ENCODE measurements at regions not wholly inside any gene's neighbourhood (a gene's known extent, or its start where the extent isn't known, plus 50 kb on each side); places are given as distances from the start of the nearest gene placed in this dataset.

- no peak for DNase-seq (ENCODE audit: low read depth)
- no peak for TF ChIP-seq CTCF (conservative IDR thresholded peaks at IDR 0.05; ENCODE audit: low read depth, low read length)
- no peak overlapping the region for H3K4me3 ChIP-seq (ENCODE audit: low read depth, low read length)
These were observed 397.6 kb upstream of the HS6ST1 start for GRCh38 chr2:128716299-128716721.

DNA sequence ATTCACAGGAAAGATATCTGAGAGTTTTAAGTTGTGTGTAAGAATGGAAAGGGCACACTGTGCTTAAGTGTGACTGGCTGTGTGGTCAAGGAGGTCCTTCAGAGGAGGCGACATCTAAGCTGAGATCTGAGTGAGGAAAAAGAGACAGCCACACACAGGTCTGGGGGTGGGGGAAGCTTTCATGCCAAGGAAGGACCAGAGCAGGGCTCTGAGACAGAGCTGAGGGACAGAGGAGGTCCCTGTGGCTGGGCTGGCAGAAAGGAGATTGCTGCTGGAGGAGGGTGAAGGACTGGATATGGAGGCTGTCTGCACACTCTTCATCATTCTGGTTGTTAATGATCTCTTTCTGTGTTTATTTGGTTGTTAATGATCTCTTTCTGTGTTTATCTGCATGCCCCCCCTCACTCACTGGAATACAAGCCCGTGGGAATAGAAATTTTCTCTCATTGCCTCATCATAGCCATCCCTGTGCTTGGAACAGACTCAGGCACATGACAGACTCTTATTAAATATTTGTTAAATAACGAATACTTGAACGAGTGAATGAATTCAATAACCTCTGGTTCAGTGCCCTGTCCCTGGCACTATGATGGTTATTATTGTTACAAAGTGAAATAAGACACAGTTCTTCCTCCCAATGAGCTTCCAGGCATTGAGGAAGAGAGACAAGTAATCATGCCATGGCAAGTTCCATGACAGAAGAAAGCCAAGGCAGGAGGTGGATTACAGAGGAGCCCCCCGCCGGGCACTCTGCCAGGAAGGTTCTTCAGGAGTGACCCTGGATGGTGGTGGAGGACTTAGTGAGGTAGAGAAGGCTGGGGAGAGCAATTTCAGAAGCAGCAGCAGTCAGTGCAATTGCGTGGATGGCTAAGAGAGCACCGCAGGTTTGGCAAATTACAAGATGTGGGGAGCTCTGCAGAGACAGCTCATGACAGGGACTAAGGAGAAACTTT, 399.4 kb upstream of the HS6ST1 start:
- DNase-seq (ENCODE audit: low read depth) = no peak
- no peak overlapping the region for H3K4me3 ChIP-seq (ENCODE audit: low read depth, low read length)
- no peak for TF ChIP-seq CTCF (conservative IDR thresholded peaks at IDR 0.05; ENCODE audit: low read depth, low read length)

DNA sequence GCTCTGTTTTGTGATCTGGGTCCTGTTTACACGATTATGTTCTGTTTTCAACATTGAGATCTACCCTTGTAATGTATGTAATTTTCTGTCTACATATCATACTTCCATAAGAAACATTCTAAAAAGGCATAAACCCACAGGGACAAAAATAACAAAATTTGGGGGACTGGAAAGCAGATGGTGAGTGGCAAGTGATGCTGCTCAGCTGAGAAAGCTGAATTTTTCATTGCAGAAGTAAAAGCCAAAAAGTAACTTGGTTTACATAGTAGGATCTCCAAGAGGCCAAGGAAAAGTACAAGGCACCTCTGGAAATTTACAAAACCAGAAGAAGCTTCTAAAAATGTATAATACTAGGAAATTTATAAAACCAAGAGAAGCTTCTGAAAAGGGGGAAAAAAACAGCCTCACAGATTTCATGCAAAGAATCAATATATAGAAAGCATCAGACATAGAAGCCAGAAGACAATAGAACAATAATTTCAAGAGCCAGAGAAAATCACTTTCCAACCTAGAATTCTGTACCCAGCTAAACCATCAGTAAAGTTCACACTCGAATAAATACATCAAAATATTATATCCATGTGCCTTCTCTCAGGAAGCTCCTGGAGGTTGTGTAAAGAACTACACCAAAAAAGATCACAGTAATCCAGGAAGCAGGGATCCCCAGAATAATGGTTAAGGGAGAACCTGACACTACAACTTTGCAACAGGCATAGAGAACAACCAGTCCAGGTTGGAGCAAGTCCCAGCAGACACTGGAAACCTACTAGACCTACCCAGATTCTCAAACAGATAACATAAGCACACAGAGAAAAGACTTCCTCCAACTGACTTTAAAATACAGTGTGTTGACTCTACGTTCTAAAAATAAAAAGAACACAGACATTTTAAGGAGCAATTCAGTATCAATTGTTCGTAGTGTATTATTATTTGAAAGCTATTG, 401.7 kb upstream of the HS6ST1 start:
- TF ChIP-seq CTCF (conservative IDR thresholded peaks at IDR 0.05; ENCODE audit: low read depth, low read length) = peak; percentile 37
- no peak for DNase-seq (ENCODE audit: low read depth)
- no peak overlapping the region for H3K4me3 ChIP-seq (ENCODE audit: low read depth, low read length)

DNA sequence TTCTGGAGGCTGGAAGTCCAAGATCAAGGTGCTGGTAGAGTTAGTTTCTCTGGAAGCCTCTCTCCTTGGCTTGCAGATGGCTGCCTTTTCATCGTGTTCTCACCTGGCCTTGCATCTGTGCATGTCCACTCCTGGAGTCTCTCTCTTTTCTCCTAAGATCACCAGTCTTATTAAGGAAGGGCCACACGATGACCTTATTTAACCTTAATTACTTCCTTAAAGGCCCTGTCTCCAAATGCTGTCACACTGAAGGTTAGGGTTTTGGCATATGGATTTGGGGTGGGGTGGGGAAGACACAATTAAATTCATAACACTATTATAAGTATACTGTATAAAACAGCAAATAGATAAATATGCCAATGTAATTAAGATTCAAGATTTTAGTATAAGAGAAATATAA, 402.4 kb upstream of the HS6ST1 start:
- H3K4me3 ChIP-seq (ENCODE audit: low read depth, low read length) = no peak overlapping the region
- no peak for DNase-seq (ENCODE audit: low read depth)
- no peak for TF ChIP-seq CTCF (conservative IDR thresholded peaks at IDR 0.05; ENCODE audit: low read depth, low read length)

DNA sequence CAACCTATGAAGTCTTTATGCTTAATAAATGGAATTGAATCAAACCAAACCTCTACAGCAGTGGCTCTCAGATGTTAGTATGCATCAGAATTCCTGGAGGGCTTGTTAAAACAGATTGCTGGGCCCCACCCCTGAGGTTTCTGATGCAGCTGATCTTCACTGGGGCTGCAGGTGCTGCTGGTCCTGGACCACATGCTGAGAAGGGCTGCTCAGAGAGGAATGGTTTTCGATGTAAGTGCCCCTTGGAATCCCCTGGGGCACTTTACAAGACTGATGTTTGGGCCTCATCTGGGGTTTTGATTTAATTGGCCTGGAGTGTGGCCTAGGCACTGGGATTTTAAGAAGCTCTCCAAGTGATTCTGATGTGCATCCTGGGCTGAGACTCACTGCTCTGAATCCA, 403.8 kb upstream of the HS6ST1 start:
- DNase-seq (ENCODE audit: low read depth) = no peak
- no peak for TF ChIP-seq CTCF (conservative IDR thresholded peaks at IDR 0.05; ENCODE audit: low read depth, low read length)
- no peak overlapping the region for H3K4me3 ChIP-seq (ENCODE audit: low read depth, low read length)

GRCh38 chr2:128724547-128724946, 405.9 kb upstream of the HS6ST1 start:
- H3K4me3 ChIP-seq (ENCODE audit: low read depth, low read length) = no peak overlapping the region
- DNase-seq (ENCODE audit: low read depth) = no peak
- no peak for TF ChIP-seq CTCF (conservative IDR thresholded peaks at IDR 0.05; ENCODE audit: low read depth, low read length)

Data from choroid plexus epithelial cell (primary cell).